ENCODE measurements at regions not wholly inside any gene's neighbourhood (a gene's known extent, or its start where the extent isn't known, plus 50 kb on each side); places are given as distances from the start of the nearest gene placed in this dataset.

GRCh38 chr1:61004262-61005003, 77.9 kb upstream of the NFIA start:
- H3K27me3 ChIP-seq (ENCODE audit: insufficient read depth in 3 of 3, low read length in 2 of 3): no peaks in the 10 kb centered on the region
- peaks cover 5% of the 10 kb centered on the region for H3K4me1 ChIP-seq
- H3K27ac ChIP-seq: no peak overlapping the region
- TF ChIP-seq CTCF (IDR thresholded peaks at IDR 0.05): no peak
- no peaks in the 10 kb centered on the region for H3K36me3 ChIP-seq (ENCODE audit: insufficient read depth in 1 of 2, low read depth in 1 of 2)
- ATAC-seq (no peak), DNase-seq (no peak)
- intact Hi-C loops (cut with DNase I): no loop called here
- no peaks in the 10 kb centered on the region for H3K9me3 ChIP-seq
- no peak overlapping the region for H3K4me3 ChIP-seq
- WGBS, 3 donors: 67 to 95% (median 80%) methylated on average over 4 of the region's 4 CpGs

- Histone ChIP-seq H3K4me1 (peaks cover 5% of the 10 kb centered on the region), H3K9me3 (no peaks in the 10 kb centered on the region), H3K27me3 (ENCODE audit: insufficient read depth in 3 of 3, low read length in 2 of 3) (no peaks in the 10 kb centered on the region), H3K27ac (no peak overlapping the region), H3K4me3 (no peak overlapping the region), H3K36me3 (ENCODE audit: insufficient read depth in 1 of 2, low read depth in 1 of 2) (no peaks in the 10 kb centered on the region)
- WGBS, 3 donors: 46 to 69% (median 46%) methylated on average over 3 of the region's 3 CpGs
- DNase-seq: no peak
- intact Hi-C loops (cut with DNase I): no loop called here
- no peak for TF ChIP-seq CTCF (IDR thresholded peaks at IDR 0.05)
- peak; percentile 25 to 87 (median 73) for ATAC-seq
Measured at GRCh38 chr1:61000327-61000726, 82.0 kb upstream of the NFIA start.

GRCh38 chr1:60998786-60999185, 83.6 kb upstream of the NFIA start:
- Histone ChIP-seq H3K27me3 (ENCODE audit: insufficient read depth in 3 of 3, low read length in 2 of 3) (no peaks in the 10 kb centered on the region), H3K36me3 (ENCODE audit: insufficient read depth in 1 of 2, low read depth in 1 of 2) (no peaks in the 10 kb centered on the region), H3K4me1 (peaks cover 5% of the 10 kb centered on the region), H3K27ac (no peak overlapping the region), H3K4me3 (no peak overlapping the region), H3K9me3 (no peaks in the 10 kb centered on the region)
- WGBS, 3 donors: 91 to 92% (median 92%) methylated on average over 5 of the region's 5 CpGs
- intact Hi-C loops (cut with DNase I): no loop called here
- no peak for DNase-seq
- no peak for ATAC-seq
- no peak for TF ChIP-seq CTCF (IDR thresholded peaks at IDR 0.05)

GRCh38 chr1:60994828-60995492, 87.4 kb upstream of the NFIA start:
- DNase-seq: no peak
- H3K27ac ChIP-seq: no peak overlapping the region
- H3K4me1 ChIP-seq: peaks cover 7% of the 10 kb centered on the region
- no peaks in the 10 kb centered on the region for H3K27me3 ChIP-seq (ENCODE audit: insufficient read depth in 3 of 3, low read length in 2 of 3)
- intact Hi-C loops (cut with DNase I): no loop called here
- no peak overlapping the region for H3K4me3 ChIP-seq
- no peaks in the 10 kb centered on the region for H3K36me3 ChIP-seq (ENCODE audit: insufficient read depth in 1 of 2, low read depth in 1 of 2)
- no peak for TF ChIP-seq CTCF (IDR thresholded peaks at IDR 0.05)
- no peaks in the 10 kb centered on the region for H3K9me3 ChIP-seq
- no peak for ATAC-seq

All from psoas muscle (tissue), 7 donors.